ENCODE measurements at regions not wholly inside any gene's neighbourhood (a gene's known extent, or its start where the extent isn't known, plus 50 kb on each side); places are given as distances from the start of the nearest gene placed in this dataset.

DNA sequence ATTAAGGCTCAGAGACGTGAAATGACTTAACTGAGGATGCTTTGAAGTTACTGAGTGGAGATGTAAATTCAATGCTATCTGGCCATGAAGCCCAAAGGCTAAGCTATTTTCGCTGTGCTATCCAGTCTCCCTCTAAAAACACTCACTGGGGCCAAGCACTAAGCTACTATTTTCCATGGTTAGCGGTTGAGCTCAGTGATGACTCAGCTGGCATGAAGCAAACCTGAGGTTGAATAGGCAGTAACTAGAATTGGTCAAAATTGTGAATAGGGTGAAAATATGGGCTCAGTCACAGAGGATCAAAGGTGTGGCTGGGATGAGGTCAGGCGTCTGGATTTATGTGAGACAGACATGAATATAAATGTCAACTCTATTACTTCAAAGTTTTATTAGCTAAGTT, 564.2 kb upstream of the KIRREL3 start:
- no peaks in the 10 kb centered on the region for H3K27me3 ChIP-seq (replicated peaks in 1 of 2; ENCODE audit: control insufficient read depth in 2 of 2, insufficient read depth in 2 of 2, low read length in 1 of 2)
- no peaks in the 10 kb centered on the region for H3K36me3 ChIP-seq (ENCODE audit: control insufficient read depth in 2 of 2, insufficient read depth in 2 of 2, low read length in 1 of 2)
- H3K27ac ChIP-seq (ENCODE audit: control insufficient read depth, insufficient read depth): no peak overlapping the region
- no peak for FAIRE-seq
- H2AFZ ChIP-seq (ENCODE audit: control insufficient read depth, low read depth, low read length): no peak overlapping the region
- ChIA-PET SMC1A (ENCODE audit: uncharacterized antibody, unreplicated experiment) (no interaction called here), CTCF (no interaction called here), RAD21 (ENCODE audit: unreplicated experiment) (no interaction called here), POLR2A (no interaction called here)
- 22% methylated on average over 4 of the region's 4 CpGs for WGBS (ENCODE audit: insufficient coverage, insufficient replicate concordance, low lambda C conversion rate, missing lambda C conversion rate)
- no peaks in the 10 kb centered on the region for H4K20me1 ChIP-seq (ENCODE audit: control insufficient read depth, insufficient read depth)
- no peak overlapping the region for H3K9ac ChIP-seq (ENCODE audit: control insufficient read depth, insufficient read depth, low read length)
- H3K4me2 ChIP-seq (ENCODE audit: control insufficient read depth, insufficient read depth): no peak overlapping the region
- H3K4me1 ChIP-seq (ENCODE audit: control insufficient read depth, insufficient read depth, low read length): no peaks in the 10 kb centered on the region
- in situ Hi-C loops (cut with MboI) (no loop called here), intact Hi-C loops (cut with micrococcal nuclease; ENCODE audit: unreplicated experiment) (no loop called here)
- TF ChIP-seq JUNB (IDR thresholded peaks at IDR 0.05): no peak
- TF ChIP-seq HDGF (IDR thresholded peaks at IDR 0.05): no peak
- TF ChIP-seq TCF12 (IDR thresholded peaks at IDR 0.05; ENCODE audit: low read depth, low read length): no peak
- no peak for TF ChIP-seq WRNIP1 (IDR thresholded peaks at IDR 0.05; ENCODE audit: borderline replicate concordance, low read depth, low read length)
- TF ChIP-seq, protein P1, sequence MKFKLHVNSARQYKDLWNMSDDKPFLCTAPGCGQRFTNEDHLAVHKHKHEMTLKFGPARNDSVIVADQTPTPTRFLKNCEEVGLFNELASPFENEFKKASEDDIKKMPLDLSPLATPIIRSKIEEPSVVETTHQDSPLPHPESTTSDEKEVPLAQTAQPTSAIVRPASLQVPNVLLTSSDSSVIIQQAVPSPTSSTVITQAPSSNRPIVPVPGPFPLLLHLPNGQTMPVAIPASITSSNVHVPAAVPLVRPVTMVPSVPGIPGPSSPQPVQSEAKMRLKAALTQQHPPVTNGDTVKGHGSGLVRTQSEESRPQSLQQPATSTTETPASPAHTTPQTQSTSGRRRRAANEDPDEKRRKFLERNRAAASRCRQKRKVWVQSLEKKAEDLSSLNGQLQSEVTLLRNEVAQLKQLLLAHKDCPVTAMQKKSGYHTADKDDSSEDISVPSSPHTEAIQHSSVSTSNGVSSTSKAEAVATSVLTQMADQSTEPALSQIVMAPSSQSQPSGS (IDR thresholded peaks at IDR 0.05; ENCODE audit: low read length): no peak
- TF ChIP-seq, protein P2, sequence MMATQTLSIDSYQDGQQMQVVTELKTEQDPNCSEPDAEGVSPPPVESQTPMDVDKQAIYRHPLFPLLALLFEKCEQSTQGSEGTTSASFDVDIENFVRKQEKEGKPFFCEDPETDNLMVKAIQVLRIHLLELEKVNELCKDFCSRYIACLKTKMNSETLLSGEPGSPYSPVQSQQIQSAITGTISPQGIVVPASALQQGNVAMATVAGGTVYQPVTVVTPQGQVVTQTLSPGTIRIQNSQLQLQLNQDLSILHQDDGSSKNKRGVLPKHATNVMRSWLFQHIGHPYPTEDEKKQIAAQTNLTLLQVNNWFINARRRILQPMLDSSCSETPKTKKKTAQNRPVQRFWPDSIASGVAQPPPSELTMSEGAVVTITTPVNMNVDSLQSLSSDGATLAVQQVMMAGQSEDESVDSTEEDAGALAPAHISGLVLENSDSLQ (IDR thresholded peaks at IDR 0.05): no peak
- ATAC-seq: no peak
- DNase-seq (ENCODE audit: low read depth, low spot score): no peak
- no peaks in the 10 kb centered on the region for H3K9me3 ChIP-seq (replicated peaks; ENCODE audit: control insufficient read depth, insufficient read depth, low read length)
- BruUV-seq (replicated peaks): no TSS peak
- H3K79me2 ChIP-seq (ENCODE audit: control insufficient read depth, insufficient read depth, low read length): no peaks in the 10 kb centered on the region
- H3K4me3 ChIP-seq: no peak overlapping the region

DNA sequence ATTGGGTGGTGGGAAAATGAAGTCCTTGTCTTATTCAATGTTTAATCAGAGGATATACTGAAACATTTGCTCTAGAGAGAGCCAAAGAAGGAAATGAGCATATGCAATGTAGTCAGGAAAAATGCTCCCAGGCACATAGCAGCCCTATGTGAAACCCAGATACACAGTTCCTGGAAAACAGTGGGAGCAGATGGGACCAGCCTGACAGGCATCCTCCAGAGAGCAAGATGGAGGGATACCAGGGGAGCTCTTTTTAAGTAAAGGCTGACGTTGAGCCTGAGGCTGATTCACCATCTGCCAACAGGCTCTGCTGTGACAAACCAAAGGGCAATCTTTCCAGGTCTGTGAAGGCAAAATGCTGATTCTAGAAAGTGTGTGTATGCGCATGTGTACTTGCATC, 559.4 kb upstream of the KIRREL3 start:
- Histone ChIP-seq H3K4me2 (ENCODE audit: control insufficient read depth, insufficient read depth) (no peak overlapping the region), H3K36me3 (ENCODE audit: control insufficient read depth in 2 of 2, insufficient read depth in 2 of 2, low read length in 1 of 2) (no peaks in the 10 kb centered on the region), H4K20me1 (ENCODE audit: control insufficient read depth, insufficient read depth) (no peaks in the 10 kb centered on the region), H3K4me3 (no peak overlapping the region), H3K27ac (ENCODE audit: control insufficient read depth, insufficient read depth) (no peak overlapping the region), H3K9me3 (replicated peaks; ENCODE audit: control insufficient read depth, insufficient read depth, low read length) (no peaks in the 10 kb centered on the region), H3K27me3 (replicated peaks in 1 of 2; ENCODE audit: control insufficient read depth in 2 of 2, insufficient read depth in 2 of 2, low read length in 1 of 2) (no peaks in the 10 kb centered on the region), H2AFZ (ENCODE audit: control insufficient read depth, low read depth, low read length) (no peak overlapping the region), H3K79me2 (ENCODE audit: control insufficient read depth, insufficient read depth, low read length) (no peaks in the 10 kb centered on the region), H3K4me1 (ENCODE audit: control insufficient read depth, insufficient read depth, low read length) (no peaks in the 10 kb centered on the region), H3K9ac (ENCODE audit: control insufficient read depth, insufficient read depth, low read length) (no peak overlapping the region)
- SMC1A ChIA-PET (ENCODE audit: uncharacterized antibody, unreplicated experiment): no interaction called here
- RAD21 ChIA-PET (ENCODE audit: unreplicated experiment): no interaction called here
- POLR2A ChIA-PET: no interaction called here
- 36% methylated on average over 2 of the region's 2 CpGs for WGBS (ENCODE audit: insufficient coverage, insufficient replicate concordance, low lambda C conversion rate, missing lambda C conversion rate)
- DNase-seq (ENCODE audit: low read depth, low spot score) (no peak), FAIRE-seq (no peak), ATAC-seq (no peak)
- intact Hi-C loops (cut with micrococcal nuclease; ENCODE audit: unreplicated experiment) (no loop called here), in situ Hi-C loops (cut with MboI) (no loop called here)
- CTCF ChIA-PET: no interaction called here
- TF ChIP-seq SMAD1 (IDR thresholded peaks at IDR 0.05; ENCODE audit: low read depth, partially characterized antibody): no peak
- TF ChIP-seq, protein P2 (IDR thresholded peaks at IDR 0.05): no peak
- TF ChIP-seq CREM (IDR thresholded peaks at IDR 0.05; ENCODE audit: low read depth): no peak
- no TSS peak for BruUV-seq (replicated peaks)

Data from GM12878 (cell line).